NCI-H510A (cell line): ENCODE measurements at regions not wholly inside any gene's neighbourhood (a gene's known extent, or its start where the extent isn't known, plus 50 kb on each side); places are given as distances from the start of the nearest gene placed in this dataset.

Source experiments
- DNase-seq: peaks from one replicate; lab custom pipeline; 2025; lab: John Stamatoyannopoulos, UW

DNA sequence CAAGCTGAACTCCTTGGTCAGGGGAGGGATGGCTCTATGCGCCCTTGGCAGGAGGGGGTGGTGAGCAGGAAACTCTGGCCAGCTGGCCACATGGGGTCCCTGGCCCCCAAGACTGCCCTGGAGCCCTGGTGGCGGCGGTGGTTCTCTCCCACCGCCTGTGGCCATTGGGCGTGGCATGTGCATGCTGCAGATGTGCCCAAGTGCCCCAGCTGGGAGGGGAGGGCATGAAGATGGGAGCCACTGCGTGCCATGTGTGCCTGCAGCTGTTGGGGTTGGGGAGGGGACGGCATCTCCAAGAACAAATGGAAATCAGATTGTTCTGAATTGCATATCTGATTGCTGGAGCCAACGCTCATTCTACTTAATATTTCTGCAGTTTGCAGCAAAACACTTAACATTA, 115.7 kb upstream of the IGF1 start:
- no peak for DNase-seq

DNA sequence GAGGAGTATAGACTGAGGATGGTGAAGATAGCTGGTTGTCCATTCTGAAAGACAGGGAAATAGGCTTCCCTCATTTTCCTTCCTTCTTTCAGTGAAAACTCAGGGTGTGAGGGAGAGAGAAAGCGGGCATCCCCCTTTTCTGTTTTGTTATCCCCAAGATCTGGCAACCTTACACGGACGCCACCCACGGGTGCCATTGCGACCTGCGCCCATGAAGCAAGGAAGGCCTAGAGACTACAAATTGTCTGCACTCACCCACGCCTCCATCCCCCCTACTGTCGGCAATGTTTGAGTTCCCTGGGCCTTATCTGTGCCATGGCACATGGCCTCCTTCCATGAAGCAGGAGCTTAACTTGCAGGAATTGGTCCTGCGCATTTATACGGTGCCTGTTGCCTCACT, 115.0 kb upstream of the IGF1 start:
- DNase-seq: no peak

DNA sequence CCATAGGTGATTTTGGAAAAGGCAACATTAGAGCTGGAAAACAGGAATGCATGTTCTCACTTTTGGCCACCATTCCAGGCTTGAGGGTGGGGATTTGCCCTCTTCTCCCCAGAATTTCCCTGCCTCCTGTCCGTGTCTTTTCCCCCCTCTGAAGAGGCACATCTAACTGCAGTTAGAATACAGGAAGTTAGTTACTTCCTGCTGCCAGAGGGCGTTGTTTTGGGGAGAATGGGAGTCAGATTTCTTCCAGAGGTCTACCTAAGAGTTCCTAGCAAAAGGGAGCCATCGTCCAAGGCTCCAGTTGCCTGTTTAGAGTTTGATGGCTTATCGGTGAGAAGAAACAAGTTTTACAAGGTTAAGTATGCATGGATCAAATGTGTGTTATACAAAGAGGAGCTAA, 112.8 kb upstream of the IGF1 start:
- no peak for DNase-seq

DNA sequence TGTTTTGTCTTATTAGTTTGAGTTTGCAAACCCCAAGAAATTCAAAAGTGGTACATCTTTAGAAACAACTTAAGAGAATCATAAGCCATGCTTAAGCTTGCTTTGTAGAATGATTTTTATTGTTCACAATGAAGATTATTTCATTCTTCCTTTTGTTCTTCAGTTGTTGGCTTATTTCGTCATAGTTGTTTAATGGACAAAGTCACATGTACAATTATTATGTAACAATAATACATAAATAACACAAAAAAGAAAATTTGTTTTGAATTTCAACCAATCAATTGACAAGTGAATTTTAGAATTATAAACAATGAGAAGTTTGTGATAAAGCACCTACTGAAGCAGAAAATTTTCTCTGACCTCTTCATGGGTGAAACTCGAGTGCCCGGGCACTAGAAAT, 111.8 kb upstream of the IGF1 start:
- no peak for DNase-seq

DNA sequence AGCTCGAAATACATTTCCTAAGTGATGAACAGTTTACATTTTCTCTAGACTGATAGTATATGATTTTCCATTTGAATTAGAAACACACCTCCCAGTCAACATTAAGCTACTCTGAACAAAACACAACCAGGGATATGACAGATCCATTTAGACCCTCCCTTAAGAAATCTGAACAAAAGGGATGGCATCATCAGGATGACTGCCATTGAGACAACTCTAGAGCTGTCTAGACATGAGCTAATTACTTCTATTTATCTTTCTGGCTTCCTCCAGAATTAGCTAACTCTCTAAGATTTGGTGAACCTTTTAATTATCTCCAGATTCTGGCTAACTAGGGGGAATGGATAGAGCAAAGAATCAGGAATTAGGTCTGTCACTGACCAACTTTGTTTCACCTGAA, 92.9 kb upstream of the IGF1 start:
- no peak for DNase-seq

DNA sequence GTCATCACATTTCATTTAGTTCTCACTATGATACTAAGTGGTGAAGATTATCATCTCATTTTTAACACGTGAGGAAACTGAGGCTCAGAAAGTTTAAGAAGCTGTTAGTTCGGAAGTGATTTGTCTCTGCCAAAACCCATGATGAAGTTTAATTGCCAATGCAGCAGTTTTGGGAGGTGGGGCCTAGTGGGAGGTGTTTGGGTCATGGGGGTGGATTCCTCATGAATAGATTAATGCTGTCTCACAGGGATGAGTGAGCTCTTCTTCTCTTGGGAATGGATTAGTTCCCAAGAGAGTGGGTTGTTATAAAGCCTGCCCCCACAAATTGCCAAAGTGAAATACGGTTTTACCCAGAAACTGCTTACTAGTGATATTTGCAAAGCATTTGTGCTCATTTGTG, 91.5 kb upstream of the IGF1 start:
- no peak for DNase-seq

DNA sequence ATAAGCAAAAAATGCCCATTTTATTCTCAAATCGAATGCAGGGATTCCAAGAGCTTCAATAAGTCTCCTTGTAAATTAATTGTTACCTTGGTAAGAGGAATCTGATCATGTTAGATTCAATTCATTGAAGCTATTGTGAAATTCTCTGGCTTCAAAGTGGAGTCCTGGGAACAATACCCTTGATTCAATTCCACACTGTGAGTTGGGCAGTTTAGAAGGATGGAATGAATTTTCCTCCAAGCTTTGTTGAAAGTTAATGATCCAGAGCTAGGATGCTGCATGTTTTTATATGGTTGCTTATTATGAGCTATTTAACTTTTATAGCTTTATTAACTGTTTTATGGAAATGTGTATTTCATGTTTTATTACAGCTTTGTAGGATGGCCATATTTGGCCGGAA, 89.9 kb upstream of the IGF1 start:
- no peak for DNase-seq

DNA sequence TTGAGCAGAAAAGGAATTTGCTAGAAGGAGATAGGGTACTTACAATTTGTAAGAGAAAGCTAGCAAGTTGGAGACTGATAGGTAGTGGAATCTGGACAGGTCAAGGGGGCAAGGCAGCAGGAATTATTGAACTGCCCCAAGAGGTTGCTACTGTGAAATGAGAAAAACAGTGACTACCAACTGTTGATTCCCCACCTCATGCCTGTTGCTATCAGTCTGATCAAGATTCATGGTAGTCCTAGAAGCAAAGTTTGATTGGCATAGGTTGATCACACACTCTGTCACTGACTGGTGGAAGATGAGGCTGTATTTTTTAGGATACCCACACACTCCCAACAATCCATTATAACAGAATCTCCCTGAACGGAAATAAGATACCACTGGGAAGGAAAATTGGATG, 89.4 kb upstream of the IGF1 start:
- no peak for DNase-seq

DNA sequence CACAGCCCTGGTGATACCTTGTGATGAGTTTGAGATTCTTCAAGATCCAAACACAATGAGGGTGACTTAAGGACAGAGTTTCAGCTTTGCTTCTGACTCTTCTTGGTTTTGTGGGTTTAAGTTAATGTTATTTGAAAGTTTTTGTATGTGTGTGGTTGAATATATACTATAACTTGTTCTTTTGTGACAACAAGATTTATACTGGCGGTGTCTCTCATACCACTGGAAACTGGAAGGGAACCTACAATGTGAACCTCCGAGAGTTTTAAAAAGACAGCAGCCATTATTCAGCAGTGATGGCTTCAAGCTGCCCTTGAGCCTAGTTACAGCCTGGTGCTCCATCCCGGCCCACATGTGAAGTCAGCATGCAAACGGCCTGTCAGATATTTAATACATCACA, 87.9 kb upstream of the IGF1 start:
- DNase-seq: no peak

DNA sequence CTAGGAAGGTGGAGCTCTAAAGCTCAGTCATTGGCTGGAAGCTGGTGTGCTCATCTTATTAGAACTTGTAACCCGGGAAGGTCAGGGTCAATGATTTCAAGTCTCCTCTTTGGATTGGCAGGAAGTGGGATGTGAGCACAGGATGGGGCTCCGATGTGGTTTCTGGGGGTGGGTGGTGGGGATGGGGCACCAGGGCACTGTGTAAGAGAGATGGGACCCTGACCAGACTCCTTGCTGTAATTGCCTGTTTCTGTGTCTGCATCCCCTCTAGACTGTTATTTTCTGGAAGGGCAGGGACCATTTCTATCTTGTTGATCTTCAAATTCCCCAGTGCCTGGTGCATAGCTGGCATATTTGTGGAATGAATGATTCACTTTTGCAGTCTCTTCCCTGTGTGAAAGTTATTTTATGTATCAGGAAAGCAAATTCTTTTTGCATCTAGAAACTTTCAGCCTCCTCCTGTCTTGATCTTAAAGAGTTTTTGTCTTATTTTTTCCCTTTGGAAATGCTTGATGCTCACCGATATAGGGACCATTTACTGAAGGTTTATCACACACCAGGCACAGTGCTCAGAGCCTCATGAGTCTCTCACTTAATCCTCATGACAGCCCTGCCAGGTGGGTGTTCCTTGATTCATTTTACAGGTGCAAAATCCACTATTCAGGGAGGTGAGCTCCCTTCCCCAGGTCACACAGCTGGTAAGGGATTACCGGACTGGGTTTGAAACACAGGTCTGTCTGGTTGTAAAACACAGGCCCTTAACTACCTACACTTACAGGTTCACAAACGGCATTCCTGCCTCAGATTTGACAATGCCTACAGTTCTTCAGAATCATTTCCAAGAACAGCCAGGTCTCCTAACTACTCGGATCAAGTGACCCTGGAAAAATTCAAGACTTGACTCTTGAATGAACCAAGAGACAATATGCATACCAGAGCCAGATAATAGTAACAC, 86.9 kb upstream of the IGF1 start:
- DNase-seq: no peak

DNA sequence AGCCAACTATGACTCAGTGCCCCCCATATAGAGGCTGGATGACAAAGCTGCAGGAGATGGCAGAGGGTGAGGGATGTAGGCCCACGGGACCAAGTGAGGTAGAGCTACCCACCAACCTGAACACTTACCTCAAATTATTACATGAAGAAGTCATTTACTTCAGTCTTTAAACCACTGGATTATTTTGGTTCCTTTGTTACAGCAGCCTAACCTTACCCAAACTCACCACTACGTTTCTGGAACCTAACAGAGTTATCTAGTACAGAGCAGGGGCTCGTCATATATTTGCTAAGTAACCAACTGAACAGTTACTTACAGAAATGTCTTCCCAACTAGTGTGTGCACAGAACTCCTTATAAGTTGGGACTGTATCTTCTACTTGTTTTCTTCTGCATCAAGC, 85.2 kb upstream of the IGF1 start:
- no peak for DNase-seq

DNA sequence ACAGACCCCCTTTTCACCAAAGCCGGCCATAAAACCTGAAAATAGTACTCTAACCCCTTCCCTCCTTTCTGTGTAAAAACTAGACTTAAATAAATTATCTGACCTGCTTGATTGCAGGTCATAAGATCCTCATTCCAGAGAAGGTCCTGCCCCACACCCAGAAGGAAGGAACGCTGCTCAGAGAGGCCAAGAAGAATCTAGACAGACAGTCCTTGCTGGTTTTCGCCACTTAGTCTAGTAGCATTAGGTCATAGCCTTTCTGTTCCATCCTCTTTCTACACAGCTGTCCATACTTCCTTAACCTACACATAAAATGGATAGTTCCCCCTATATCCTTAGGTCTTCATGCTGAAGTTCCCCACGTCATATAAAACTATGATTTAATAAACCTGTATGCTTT, 83.7 kb upstream of the IGF1 start:
- no peak for DNase-seq

DNA sequence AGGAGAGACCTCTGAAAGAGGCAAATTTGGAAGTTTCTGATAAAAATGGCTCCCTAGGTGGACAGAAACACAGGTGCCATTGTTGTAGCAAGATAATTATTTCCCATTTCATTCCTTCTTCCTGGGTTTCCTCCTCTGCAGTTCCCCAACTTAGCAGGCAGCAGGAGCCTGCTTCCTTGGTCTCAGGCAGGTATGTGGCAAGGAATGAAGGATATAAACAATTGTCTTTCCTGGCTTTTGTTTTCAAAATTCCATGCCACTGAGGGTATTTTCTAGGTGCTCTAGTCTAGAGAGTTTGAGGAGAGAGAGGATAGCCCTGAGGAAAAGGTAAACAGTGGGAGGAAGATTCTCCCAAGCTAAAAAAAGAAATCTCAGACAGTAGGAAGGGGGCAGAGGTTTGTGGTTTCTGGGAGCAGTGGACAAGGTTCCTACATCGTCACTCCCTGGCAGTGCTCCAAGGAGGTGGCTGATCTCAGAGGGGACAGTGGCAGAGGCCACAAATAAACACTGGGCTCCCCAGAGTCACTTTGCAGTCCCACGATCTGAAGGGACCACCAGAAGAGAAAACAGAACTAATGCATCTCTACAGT, 82.6 kb upstream of the IGF1 start:
- DNase-seq: no peak

DNA sequence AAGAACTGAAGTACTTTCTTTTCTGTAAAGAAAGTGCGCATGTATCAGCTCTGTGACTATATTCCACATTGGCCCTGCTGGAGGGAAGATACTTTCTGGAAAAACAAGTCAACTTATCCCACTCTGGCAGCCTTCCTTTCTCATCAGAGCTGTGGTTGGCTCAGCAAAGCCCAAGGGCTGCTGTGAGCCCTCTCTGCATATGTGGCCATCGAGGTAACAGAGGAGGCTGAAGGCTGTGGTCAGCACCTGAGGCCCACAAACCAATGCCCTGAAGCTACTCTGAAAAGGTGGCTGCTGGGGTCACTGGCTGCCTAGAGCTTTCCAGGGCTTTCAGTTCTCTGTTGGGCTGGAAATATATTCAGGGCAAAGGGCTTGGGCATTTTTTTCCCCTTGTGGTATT, 70.8 kb upstream of the IGF1 start:
- DNase-seq: no peak

DNA sequence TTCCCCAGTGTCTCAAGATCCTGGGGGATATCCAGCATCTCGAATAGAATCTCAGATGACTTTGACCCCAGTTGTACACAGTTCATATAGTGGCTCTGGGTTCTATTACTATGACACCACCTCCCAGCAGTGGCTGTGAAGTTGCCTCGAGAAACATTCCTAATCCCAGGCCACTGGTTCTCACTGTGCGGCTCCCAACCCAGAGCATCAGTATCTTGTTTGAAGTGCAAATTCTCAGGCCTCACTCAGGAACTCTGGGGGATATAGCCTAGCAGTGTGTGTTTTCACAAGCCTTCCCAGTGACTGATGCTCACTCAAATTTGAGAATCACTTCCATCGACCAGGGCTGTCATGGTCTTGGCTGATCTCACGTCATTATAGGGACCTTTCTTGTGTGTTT, 69.3 kb upstream of the IGF1 start:
- DNase-seq: no peak

DNA sequence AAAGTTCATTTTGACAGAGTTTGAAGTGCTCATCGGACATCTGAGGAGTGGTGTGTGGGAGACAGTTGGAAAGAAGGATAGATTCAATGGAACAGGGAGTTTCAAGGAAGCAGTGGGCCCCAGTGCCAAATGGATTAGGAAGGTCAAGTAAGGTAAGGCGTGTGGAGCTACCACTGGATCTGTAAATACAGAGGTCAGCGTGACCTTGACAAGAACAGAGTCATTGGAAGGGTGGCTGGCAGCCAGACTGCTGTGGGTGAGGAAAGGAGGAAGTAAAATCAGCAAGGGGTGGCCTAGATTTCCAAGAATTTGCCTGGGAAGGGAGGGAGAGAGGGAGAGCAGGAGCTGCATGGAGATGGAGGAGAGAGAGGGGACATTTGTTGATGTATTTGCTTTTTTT, 68.2 kb upstream of the IGF1 start:
- DNase-seq: no peak

DNA sequence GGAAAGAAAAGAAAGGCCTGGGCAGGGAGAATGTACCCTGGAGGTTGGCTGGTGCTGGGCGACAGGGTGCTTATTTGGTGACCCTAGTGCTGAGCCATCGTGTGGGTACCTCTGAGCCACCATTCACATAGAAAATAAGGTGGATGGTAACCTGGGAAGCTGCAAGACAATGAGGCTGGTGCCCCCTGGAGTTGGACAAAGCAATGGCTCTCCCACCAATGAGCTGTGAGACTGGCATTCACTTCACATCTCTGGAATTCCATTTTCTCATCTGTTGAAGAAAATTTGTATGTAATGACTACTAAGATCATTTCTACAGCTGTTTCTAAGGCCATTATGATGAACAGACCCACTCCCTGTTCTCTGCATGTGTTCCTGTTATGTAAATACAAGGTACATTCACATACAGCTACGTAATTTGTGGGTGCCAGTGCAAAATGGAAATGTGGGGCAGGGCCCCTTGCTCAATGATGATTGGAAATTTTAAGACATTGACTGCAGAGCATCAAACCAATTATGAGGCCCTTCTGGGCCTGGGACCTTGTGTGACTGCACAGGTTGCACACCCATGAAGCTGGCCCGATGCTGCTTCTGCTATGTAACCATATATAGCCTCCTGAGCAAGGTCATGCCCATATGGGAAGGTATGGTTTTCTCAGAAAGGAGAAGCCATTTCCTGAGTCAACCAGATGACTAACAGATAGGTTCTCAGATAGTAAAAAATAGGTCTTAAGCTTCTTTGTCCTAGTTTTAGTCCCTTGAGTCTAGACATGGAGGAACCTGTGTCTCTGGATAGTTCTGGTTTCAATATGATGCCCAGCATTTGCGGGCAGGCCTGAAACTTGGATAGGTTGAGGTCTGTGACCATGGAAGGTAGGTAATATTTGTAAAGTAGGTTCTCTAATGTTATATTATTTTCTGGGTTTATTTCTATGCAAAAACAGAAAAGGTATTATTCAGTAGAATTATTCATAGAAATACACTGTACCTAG, 63.4 kb upstream of the IGF1 start:
- DNase-seq: no peak

DNA sequence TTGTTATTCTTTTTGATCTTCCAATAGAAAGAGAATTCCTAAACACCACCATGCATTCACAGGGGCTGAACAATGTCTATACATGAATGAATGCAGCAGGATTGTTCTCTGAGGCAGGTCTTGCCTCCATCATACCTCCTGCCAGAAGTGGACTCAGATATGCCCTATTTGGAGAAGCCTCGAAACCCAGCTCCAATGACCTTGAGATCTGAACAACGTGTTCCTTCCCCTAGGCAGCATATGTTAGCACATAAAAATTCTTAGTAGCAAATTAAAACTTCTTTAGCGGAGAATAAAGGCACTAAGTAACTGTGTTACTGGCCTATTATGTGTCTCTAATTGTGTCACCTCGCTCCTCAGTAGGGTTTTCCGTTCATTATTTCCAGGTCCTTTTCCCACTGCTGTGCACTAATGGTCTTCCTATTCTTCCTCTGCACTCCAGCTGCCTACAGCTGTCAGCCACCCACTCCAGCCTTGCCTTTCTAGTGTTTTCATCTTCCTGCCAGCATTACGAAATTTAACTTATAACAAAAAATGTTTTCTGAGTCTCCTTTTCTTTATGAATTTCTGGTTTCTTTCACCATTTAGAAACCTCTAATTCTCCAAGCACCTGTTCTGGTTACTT, 62.6 kb upstream of the IGF1 start:
- DNase-seq: no peak

DNA sequence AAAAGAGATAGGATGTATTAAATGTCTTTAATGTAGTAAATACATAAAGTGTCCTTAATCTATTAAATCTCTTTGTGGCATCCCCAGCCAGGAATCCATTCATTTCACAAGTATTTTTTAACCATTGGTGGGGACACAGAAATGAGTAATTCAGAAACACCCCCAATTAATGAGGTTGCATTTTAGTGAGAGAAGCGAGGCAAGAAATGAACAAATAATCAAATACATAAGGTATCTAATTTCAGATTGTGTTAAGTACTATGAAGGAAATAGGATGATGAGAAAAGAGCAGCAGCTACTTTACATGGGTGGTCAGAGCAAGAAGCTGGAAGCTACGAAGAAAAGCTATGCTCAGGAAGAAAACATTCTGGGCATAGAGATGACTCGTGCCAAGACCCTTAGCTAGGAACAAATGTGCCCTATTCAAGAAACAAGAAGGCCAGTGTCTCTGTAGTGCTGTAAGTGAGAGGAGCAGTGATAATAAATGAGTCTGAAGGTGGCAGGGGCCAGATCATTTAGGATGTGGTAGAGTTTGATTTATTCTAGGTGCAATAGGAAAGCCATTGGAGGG, 60.5 kb upstream of the IGF1 start:
- DNase-seq: no peak

DNA sequence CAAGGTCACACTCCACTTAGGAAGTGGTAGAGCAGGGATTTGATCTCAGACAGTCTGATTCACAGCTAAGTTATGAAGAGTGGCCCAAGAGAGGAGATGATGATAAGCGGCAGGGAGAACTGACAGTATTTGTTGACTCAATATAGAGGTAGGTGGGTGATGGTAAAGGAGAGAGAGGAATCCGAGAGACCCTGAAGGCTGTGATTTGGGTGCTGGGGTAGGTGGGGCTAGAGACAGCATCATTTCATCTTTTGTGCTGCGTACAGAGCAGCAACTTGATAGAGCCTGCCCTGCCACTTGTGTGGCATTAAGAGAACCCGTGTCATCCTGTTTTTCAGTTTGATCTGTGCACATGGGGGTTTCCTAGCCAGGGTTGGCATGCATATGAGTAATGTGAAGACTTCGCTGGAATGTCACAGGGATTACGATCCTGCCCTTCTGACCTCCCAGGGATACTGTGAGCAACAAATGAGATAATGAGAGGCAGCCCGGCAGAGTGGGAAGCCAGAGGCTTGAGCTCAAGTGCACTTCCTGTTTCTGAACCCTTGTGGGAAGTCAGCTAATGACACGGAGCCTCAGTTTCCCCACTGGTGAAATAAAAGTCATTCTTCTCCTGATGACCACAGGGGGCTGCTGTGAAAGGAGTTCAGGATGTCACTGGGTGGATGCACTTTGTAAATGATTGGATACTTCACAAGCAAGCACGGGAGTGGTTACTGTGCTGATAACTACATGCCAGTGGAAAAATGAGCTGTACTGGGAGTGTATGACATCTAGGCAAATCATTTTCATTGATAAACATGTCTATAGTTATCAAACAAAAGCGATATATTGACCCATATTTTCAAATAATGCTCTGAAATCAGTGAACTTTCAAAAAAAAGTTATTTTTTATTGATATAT, 59.5 kb upstream of the IGF1 start:
- no peak for DNase-seq

DNA sequence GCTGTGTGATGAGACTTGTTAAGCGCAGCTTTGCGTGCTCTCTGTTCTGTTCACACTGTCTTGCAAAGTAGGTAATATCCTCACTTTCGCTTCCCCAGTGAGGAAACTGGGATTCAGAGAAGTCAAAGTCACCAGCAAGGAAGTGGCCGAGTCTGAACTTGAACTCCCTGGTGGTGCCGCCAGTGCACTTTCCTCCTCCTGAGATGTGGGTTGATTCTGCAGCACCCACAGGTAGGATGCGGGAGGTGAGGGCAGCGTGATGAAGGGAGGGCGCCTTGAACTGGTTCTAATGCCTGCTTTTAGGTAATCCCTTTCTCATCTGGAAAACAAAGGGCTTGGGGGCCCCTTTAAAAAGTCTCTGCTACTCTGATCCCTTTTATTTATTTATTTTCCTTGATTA, 54.9 kb upstream of the IGF1 start:
- DNase-seq: no peak
